Endothelial cell of umbilical vein (primary cell): ENCODE measurements at regions not wholly inside any gene's neighbourhood (a gene's known extent, or its start where the extent isn't known, plus 50 kb on each side); places are given as distances from the start of the nearest gene placed in this dataset.
"Not testable (repeated sequence)": the region's sequence is repeated elsewhere in the genome, so short reads cannot be mapped to it uniquely, and the experiment has no call there.

Source experiments
- CTCF ChIP-seq, 2 donors: IDR thresholded peaks; 1 replicate in 1 of 2; 2 replicates in 1 of 2; pipeline ENCODE4 v1.5.1; 2011; ENCODE audit warnings: low read length in 2 of 2, mild to moderate bottlenecking in 2 of 2, moderate library complexity in 2 of 2, control low read depth in 1 of 2, inconsistent platforms in 1 of 2, low read depth in 1 of 2; ENCODE audit not compliant: insufficient read depth in 1 of 2; ENCODE audit errors: extremely low read depth in 1 of 2
- EZH2 ChIP-seq: IDR thresholded peaks from 2 replicates; pipeline ENCODE4 v1.6.1; 2012; ENCODE audit warnings: borderline replicate concordance, low read depth, mild to moderate bottlenecking, moderate library complexity, low read length, inconsistent platforms; ENCODE audit not compliant: severe bottlenecking
- MAX ChIP-seq: IDR thresholded peaks from 2 replicates; pipeline ENCODE4 v1.6.1; 2011; ENCODE audit not compliant: insufficient read depth, insufficient read length
- POLR2A ChIP-seq: IDR thresholded peaks from 2 replicates; pipeline ENCODE4 v1.6.1; 2012; ENCODE audit warnings: low read depth, mild to moderate bottlenecking, control low read depth, low read length
- POLR2AphosphoS5 ChIP-seq: IDR thresholded peaks from 2 replicates; pipeline ENCODE4 v1.6.1; 2012; ENCODE audit warnings: low read depth, mild to moderate bottlenecking, control low read depth, low read length, moderate library complexity; ENCODE audit not compliant: insufficient read depth

- TF ChIP-seq CTCF (IDR thresholded peaks at IDR 0.05; ENCODE audit: extremely low read depth in 1 of 2, insufficient read depth in 1 of 2, low read depth in 1 of 2, low read length in 2 of 2); MAX; POLR2AphosphoS5; EZH2; POLR2A: not testable (repeated sequence)
Observed at GRCh38 chr16:29210299-29211150, 196.0 kb downstream of the NPIPB11 start.
